ENCODE measurements at regions not wholly inside any gene's neighbourhood (a gene's known extent, or its start where the extent isn't known, plus 50 kb on each side); places are given as distances from the start of the nearest gene placed in this dataset.

DNA sequence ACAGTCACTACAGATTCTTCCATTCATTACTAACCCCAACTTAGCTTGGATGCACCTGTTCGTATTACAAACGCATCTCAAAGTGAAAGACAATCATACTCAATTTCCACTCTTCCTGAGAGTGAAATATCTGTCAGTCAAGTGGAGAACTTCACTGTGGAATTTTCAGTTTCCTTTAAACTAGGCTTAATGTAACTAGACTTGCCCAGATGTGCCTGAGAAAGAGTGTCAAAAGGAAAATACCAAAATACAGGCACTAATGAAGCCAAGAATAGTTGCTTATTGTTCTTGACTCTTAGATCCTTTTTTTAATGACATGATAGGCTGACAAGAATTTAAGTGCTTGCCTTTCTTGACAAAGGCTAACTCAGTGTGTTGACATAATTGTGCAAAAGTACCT lies 72.4 kb upstream of the NR3C2 start:
- H3K9ac ChIP-seq (ENCODE audit: low read length) = no peak overlapping the region
- no peaks in the 10 kb centered on the region for H3K4me1 ChIP-seq (ENCODE audit: control insufficient read depth, insufficient read depth, low read length)
- H3K27me3 ChIP-seq (ENCODE audit: control insufficient read depth, insufficient read depth, low read length) = no peaks in the 10 kb centered on the region
- no peak overlapping the region for H3K27ac ChIP-seq (ENCODE audit: low read depth, low read length)
- no peak overlapping the region for H3K4me3 ChIP-seq (ENCODE audit: low read depth, low read length)
- no peaks in the 10 kb centered on the region for H3K36me3 ChIP-seq (ENCODE audit: control insufficient read depth, insufficient read depth, low read length)
- H3K9me3 ChIP-seq (ENCODE audit: control insufficient read depth, insufficient read depth, low read depth, low read length) = no peaks in the 10 kb centered on the region

DNA sequence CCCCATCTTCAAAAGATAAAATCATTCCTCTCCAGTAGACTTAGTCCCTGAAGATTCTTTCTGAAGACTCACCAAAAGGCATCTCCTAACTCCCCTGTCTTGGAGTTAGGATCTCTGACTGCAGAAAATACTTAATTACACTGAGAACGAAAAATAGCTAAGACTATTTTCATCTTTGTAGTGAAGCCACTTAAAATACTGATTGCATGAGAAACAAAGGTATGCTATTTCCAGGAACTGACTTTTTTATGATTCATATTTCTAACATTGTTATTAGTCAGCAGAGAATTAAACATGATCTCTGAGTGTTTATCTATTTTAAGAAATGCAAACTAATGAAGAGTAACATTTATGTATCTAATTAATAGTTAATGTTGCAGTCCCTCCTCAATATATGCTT lies 71.8 kb upstream of the NR3C2 start:
- no peaks in the 10 kb centered on the region for H3K4me1 ChIP-seq (ENCODE audit: control insufficient read depth, insufficient read depth, low read length)
- H3K9me3 ChIP-seq (ENCODE audit: control insufficient read depth, insufficient read depth, low read depth, low read length) = no peaks in the 10 kb centered on the region
- H3K36me3 ChIP-seq (ENCODE audit: control insufficient read depth, insufficient read depth, low read length) = no peaks in the 10 kb centered on the region
- no peak overlapping the region for H3K4me3 ChIP-seq (ENCODE audit: low read depth, low read length)
- no peak overlapping the region for H3K9ac ChIP-seq (ENCODE audit: low read length)
- no peak overlapping the region for H3K27ac ChIP-seq (ENCODE audit: low read depth, low read length)
- H3K27me3 ChIP-seq (ENCODE audit: control insufficient read depth, insufficient read depth, low read length) = no peaks in the 10 kb centered on the region

DNA sequence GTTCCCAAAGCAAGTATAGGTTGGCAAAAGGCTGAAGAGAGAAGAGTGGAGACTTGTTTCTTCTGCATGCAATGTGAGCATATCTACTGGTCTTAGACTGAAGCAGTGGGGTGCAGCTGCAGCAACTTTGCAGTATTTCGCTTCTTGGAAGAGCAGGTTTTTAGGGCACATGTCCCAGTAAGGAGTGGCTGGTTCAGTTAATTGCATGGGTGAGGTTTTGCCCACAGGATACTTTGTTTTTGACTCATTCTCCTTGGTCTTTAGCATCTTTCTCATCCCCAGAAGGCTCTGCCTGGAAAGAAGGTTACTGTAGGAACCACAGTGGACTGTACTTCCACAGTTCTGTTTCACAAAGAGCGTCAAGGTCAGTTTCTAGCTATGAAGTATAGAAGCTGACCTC lies 68.0 kb upstream of the NR3C2 start:
- peaks cover 2% of the 10 kb centered on the region; the same call in 1 of the 2 replicates for H3K9me3 ChIP-seq (ENCODE audit: control insufficient read depth, insufficient read depth, low read depth, low read length)
- no peak overlapping the region for H3K4me3 ChIP-seq (ENCODE audit: low read depth, low read length)
- H3K36me3 ChIP-seq (ENCODE audit: control insufficient read depth, insufficient read depth, low read length) = no peaks in the 10 kb centered on the region

DNA sequence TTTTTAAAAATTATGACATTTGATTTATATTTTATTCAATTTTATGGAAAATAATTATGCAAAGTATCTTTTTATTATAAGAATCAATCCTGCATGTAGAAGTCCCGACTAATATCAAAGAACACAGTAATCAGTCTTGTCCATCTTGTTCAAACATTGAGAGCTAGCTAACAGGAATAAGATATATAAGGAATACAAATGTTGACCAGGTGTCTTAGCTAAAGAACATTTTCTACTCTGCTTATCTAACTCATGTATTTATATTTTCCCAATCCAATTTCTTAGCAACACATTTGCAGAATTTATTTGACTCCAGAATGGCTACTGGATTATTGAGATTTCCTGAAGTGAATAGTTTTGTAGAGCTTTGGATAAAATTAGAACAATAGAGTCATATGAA lies 61.5 kb upstream of the NR3C2 start:
- no peak overlapping the region for H3K9ac ChIP-seq (ENCODE audit: low read length)
- H3K4me1 ChIP-seq (ENCODE audit: control insufficient read depth, insufficient read depth, low read length) = no peaks in the 10 kb centered on the region
- no peak overlapping the region for H3K4me3 ChIP-seq (ENCODE audit: low read depth, low read length)
- H3K27ac ChIP-seq (ENCODE audit: low read depth, low read length) = no peak overlapping the region
- H3K9me3 ChIP-seq (ENCODE audit: control insufficient read depth, insufficient read depth, low read depth, low read length) = peaks cover 2% of the 10 kb centered on the region; the same call in 1 of the 2 replicates
- H3K36me3 ChIP-seq (ENCODE audit: control insufficient read depth, insufficient read depth, low read length) = no peaks in the 10 kb centered on the region
- H3K27me3 ChIP-seq (ENCODE audit: control insufficient read depth, insufficient read depth, low read length) = no peaks in the 10 kb centered on the region

More for the DNA sequence above, 68.0 kb upstream of the NR3C2 start:
- H3K9ac ChIP-seq (ENCODE audit: low read length) = no peak overlapping the region
- H3K27me3 ChIP-seq (ENCODE audit: control insufficient read depth, insufficient read depth, low read length) = no peaks in the 10 kb centered on the region
- H3K27ac ChIP-seq (ENCODE audit: low read depth, low read length) = no peak overlapping the region
- no peaks in the 10 kb centered on the region for H3K4me1 ChIP-seq (ENCODE audit: control insufficient read depth, insufficient read depth, low read length)

DNA sequence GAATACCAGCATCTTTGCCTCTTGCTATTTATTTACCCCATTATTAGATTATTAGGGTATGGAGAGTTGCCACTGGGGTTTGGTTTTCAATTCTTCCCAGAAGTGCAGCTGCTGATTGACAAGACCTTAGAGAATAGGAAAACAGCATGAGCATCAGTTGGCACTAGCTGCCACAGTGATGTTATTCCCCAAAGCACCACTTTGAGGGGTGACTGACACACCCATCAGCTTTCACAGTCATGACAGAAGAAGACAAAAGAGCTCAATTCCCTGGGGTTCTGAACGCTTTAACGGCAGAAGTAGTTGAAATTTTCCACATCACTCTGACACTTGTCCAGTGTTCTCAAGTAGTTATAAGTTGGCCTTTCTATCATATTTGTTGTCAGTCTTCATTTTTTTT lies 55.0 kb upstream of the NR3C2 start:
- no peak overlapping the region for H3K27ac ChIP-seq (ENCODE audit: low read depth, low read length)
- H3K9ac ChIP-seq (ENCODE audit: low read length) = no peak overlapping the region
- no peaks in the 10 kb centered on the region for H3K9me3 ChIP-seq (ENCODE audit: control insufficient read depth, insufficient read depth, low read depth, low read length)
- no peaks in the 10 kb centered on the region for H3K36me3 ChIP-seq (ENCODE audit: control insufficient read depth, insufficient read depth, low read length)
- no peaks in the 10 kb centered on the region for H3K4me1 ChIP-seq (ENCODE audit: control insufficient read depth, insufficient read depth, low read length)
- no peaks in the 10 kb centered on the region for H3K27me3 ChIP-seq (ENCODE audit: control insufficient read depth, insufficient read depth, low read length)
- no peak overlapping the region for H3K4me3 ChIP-seq (ENCODE audit: low read depth, low read length)

DNA sequence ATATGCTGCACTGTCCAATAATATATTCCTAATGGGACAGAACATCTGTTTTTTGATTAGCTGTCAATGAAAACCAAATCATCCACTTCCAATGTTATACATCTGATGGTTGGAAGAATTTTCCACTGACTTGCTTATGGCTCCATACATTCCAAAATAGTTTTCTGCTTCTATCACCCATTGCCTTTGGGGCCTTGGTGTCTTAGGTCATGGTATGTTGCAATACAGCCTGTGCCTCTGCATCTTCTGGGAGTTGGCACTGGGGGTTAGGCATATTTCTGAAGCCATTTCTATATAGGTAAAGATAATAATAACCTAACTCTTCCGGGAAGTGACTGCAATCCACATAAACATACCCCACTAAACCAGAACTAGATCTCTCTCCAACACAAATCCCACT lies 53.2 kb upstream of the NR3C2 start:
- Histone ChIP-seq H3K4me3 (ENCODE audit: low read depth, low read length) (no peak overlapping the region), H3K4me1 (ENCODE audit: control insufficient read depth, insufficient read depth, low read length) (no peaks in the 10 kb centered on the region), H3K36me3 (ENCODE audit: control insufficient read depth, insufficient read depth, low read length) (no peaks in the 10 kb centered on the region), H3K27ac (ENCODE audit: low read depth, low read length) (no peak overlapping the region), H3K9ac (ENCODE audit: low read length) (no peak overlapping the region), H3K27me3 (ENCODE audit: control insufficient read depth, insufficient read depth, low read length) (no peaks in the 10 kb centered on the region), H3K9me3 (ENCODE audit: control insufficient read depth, insufficient read depth, low read depth, low read length) (no peaks in the 10 kb centered on the region)

Data from HUES6 (cell line).